ENCODE measurements at regions not wholly inside any gene's neighbourhood (a gene's known extent, or its start where the extent isn't known, plus 50 kb on each side); places are given as distances from the start of the nearest gene placed in this dataset.

DNA sequence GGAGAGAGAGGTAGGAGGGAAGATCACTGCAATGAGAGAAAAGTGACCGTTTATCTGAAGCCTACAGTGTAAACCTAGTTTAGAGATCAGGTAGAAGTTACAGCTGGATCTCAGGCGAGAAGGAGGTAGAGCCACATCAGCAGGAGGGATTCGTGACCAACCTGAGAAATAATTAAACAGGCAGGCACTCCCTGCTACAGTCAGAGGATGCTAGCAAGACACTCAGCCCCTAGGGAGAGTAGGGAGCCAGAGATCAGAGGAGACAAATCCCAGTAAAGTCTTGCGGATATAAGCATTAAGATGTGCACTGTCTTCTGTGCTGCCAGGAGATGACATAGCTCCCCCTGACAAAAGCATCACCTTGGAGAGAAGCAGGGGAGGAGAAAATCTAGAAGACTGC, 629.1 kb upstream of the SLC39A10 start:
- no peak for DNase-seq

DNA sequence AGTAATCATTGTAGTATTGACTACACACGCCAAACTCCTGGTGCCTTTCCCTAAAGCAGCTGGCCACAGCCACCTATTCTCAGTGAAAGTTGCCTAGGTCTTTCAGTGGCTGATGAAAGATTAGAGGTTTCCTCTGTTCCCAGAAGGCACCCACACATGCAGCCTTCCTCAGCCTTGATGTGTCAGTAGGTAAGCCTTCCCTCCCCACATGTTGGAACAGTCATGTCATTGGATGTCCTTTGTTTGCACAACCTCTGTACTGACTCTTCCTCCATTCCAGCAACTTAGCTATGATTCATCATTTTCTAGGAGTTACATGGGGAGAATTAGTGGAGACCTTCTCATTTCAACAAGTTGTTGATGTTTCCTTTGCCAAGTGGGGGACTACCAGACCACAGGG, 630.8 kb upstream of the SLC39A10 start:
- no peak for DNase-seq

DNA sequence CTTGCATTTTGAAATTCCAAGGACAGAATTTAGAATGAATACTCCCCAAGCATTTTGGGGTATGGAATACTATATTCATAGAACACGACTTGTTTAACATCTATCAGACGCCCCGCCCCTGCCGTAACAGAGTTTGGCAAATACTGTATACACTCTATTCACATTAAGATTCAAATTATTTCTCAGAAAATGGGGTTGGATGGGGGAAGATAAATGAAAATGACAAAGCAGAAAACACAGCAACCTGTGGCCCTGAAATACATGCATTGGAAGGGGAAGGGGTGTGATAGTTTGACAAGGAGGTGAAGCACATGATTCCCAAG, 634.6 kb upstream of the SLC39A10 start:
- DNase-seq, result no peak

DNA sequence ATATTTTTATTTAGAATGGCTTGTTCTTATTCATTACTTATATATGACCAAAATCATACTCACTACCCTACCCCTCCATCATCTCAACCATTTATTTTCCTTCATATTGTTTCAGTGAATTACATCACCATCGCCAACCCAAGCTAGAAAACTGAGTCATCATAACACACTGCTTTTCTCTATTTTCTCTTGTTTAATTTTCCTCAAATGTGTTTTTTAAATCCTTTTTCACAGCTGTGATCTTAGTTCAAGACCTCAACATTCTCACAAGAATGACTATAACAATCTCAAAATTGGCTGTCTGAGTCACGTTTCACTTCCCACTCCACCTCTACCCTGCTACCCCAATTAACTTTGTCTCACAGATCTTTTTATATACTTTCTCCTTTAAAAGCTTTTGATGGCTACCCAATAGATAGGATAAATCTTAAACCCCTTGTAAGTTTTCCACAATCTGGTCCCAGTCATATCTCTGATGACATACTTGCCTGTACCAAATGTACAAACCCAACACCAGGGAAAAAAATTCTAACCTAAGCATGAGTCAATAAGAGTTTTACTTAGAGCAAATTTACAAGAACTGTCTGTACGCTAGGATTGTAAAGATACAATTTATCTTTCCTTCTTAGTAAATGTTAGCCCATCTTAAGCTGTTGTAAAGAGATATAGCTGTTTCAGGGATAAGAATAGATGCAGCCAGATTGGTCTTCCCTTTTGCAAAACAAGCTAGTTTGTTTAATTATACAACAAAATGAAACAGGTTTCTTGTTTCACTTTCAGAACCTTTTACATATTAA, 635.1 kb upstream of the SLC39A10 start:
- DNase-seq, result no peak

DNA sequence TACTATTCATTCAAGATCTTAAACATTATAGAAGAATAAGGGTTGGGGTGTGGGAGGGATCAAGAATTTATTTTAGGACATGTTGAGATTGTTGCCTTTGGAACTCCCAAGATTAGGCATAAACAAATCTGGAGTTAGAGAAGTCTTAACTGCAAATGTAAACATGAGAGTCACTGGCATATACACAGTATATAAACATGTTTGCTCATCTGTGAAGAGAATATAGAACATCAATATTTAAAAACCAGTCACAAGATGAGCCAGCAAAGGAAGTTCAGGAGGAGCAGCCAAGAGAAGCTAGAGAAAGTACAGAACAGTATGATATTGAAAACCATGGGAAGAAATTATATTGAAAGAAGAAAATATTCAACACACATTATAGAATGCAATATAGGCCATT, 638.6 kb upstream of the SLC39A10 start:
- no peak for DNase-seq

DNA sequence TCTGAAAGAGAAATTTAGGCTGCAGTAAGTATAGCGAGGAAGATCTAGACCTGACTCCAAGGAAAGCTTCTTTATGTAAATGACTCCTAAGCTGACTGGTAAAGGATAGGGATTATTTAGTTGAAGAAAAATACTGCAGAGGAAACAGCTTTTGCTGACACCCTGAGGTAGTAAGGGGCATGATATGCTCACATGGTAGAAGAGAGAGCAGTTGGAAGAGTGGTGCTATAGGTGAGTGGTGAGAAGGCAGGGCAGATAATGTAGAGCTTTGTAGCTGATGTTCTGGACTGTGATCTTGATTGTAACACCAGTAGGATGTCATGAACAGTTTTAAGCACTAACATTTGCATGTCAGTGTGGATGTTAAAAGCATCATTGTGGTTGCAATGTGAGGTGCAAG, 639.1 kb upstream of the SLC39A10 start:
- DNase-seq, result no peak

DNA sequence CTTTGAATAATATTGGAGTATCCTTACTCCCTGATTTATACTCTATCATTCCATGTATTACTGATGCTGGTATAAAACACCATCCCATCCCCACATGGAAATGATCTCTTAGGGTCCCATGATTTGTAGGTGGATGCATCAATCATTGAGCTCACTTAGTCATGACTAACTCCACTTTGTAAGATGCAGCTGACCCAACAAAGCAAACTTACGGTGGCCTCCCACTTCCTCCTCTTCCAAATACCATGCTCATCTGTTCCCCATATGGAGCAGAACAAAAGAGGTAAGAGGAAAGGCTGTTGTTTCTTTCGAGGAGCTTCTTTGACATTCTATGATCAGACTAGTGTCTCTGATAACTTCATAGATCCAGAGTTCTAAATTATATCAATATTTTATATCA, 640.2 kb upstream of the SLC39A10 start:
- DNase-seq, result no peak

DNA sequence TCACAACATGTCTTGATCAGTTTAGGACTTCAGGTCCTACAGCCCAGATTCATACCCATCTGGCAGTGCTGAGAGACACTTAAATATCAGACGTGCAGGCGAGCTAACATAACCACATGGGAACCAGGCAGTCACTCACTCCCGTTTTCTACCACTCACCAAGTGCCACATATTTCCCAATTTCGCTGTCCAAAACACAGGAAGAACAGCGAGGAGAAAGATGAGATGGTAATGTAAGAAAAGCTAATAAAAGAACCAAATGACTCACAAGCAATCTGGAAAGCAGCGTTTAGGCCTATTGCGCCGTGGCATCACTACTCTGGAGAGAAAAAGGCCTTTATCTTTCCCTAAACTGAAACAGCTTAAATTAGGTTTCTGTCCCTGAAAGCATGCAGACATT, 647.8 kb upstream of the SLC39A10 start:
- no peak for DNase-seq

DNA sequence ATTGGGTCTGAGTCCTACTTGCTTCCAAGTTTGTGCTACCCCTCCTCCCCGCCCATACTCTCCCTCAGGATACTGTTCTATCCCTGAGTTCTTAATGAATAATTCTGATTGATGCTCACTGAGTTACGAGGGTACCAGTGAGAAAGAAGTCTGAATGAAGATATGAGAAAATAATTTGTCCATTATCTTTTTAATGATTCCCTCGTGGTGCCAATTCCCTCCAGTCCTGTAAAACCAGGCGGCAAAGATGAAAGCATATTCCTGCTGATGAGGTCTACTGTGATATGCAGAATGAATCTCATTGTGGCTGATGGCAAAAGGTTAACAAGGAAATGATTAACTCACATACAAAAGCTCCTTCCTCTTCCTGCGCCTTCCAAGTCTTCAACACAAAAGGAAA, 650.2 kb upstream of the SLC39A10 start:
- DNase-seq, result no peak

DNA sequence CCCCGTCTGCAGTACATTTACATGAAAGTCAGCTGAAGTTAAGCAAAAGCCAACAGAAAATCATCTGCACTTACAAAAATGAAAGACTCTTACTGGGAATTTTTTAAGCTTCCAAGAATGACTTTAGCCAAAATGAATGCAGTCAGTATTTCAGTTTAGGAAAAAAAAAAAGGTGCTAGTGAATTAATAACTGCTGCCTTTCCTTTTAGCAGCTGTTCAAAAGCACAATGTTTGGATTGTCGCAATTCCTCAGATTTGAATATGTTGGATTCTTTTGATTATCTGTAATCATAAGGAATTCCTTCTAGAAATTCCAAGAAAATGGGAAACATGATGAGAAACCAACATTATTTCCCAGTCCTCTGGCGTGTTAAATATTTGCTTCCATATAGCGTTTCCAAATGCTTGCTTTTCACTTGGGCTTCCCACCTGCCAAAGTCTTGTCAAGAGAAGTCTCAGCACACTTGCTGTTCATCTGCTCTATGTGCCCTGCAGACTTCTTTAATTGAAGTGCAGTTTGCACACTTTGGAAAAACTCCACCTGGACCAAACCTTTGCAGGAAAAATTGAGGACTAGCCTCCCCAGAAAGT, 653.0 kb upstream of the SLC39A10 start:
- DNase-seq, result no peak

DNA sequence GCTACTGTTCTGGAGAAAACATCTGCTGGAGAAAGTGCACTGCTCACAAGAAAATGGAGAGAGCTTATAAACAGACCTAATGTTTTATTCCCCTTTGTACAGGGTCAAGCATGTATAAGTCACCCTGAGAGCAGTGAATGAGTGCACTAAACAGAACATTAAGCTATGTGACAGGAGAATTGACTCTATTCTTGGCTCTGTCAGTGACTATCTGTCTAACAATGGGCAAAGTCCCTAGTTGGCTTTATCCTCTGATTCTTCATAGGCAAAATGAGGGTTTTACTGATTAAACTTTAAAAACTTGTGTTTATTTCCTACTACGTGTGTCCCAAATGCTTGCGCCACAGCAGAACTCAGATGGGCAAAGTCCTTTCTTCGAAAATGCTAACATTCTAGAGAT, 655.1 kb upstream of the SLC39A10 start:
- no peak for DNase-seq

DNA sequence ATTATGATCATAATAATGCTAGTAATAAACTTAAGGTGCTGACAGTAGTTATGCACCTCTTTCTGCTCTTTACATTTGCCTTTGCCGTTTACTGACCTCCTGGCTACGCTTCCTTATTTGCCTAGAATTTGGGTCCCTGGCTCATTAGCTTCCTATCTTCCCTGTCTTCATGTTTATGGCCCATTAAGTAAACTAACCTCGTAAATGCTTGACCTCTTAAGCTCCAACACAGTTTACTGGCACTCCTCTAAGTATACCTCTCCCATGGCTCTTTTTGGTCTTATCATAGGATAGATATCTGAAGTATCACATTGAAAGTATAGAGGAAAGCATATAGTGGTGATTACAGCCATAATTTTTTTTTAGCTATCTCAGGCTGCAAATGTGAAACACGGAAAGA, 657.3 kb upstream of the SLC39A10 start:
- DNase-seq, result no peak

DNA sequence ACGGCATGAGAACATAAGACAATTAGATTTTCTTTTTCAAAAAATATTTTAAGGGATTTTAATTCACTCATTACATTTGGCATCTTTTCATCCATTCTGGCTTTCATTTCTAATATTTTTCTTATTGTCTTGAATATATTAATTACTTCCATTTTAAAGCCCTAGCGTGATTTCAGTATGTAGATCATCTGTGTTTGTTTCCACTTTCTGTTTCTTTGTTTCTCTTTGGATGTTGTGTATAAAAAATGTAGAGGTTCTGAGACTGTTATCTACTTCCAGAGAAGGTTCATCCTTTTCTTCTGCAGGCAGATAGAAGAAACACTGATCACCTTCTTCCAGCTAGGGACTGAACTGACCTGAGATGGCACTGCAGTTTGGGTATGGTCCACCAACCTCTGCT, 664.4 kb upstream of the SLC39A10 start:
- no peak for DNase-seq

DNA sequence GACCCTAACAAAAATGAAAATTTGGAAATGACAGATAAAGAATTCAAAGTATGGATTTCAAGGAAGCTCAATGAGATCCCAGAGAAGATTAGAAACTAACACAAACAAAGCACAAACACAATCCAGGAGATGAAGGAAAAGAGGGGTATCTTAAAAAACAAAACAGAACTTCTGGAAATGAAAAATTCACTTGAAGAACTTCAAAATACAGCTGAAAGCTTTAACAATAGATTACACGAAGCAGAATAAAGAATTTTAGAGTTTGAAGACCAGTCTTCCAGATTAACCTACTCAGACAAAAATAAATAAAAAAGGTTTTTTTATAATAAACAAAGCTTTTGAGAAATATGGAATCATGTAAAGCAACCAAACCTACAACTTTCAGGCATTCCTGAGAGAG, 671.8 kb upstream of the SLC39A10 start:
- DNase-seq, result no peak

DNA sequence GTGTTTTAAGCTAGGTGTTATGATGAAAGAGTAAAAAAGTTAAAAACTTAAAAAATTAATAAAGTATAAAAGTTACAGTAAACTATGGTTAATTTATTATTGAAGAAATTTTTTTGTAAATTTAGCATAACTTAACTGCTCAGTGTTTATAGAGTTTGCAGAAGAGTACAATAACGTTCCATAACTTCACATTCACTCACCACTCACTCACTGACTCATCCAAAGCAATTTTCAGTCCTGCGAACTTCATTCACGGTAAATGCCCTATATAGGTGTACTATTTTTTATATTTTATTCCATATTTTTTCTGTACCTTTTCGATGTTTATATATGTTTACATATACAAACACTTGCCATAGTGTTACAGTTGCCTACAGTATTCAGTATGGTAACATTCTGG, 694.8 kb upstream of the SLC39A10 start:
- no peak for DNase-seq

DNA sequence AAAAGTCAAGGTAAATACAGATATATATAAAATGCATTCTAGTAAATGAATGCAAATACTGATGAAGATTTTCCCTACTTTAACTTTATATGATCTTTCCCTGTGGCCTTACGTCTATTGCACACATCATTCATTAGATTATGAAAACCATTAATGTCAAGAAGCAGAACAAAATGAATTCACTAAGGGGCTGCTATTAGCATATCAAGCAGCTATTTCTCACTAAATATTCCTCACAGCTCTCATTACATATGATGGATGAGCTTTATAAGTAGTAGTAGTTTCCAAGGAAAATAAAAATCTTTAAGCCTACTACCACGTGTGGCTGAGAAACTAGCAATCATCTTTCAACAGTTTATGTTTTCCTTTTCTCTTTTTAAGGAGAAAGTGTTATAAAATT, 702.8 kb upstream of the SLC39A10 start:
- DNase-seq, result no peak

DNA sequence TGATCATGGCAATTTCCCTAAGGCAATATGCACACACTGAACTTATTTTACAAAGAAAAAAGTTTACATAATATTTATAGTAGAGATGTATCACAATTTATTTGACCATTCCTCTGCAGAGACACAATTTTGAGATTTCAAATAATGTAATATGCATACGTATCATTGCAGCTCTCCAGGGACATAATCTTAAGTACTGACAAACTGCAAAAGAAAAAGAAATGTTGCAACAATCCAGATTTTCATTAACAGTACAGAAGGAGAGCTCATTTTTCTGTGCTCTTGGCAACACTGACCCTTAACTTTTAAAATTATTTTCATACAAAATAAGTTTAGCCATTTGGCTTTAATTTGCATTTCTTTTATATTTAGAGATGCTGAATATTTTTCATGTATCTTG, 710.2 kb upstream of the SLC39A10 start:
- no peak for DNase-seq

DNA sequence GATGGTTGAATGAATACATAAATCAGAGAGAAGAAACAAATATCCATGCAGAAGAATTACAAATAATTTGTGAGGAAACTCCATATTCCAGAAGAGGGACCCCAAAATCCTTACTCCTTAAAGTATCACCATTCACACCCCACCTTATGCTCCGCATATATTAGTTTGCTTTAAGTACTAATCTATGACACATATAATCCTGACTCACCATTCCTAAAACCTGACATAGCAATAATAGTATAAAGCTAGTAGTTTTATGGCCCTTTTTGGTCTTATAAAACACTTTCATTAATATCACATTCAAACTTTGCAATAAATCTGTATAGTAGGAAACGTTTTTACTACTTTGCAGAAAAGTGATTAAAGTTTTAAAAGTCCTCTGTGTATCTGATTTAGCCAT, 719.0 kb upstream of the SLC39A10 start:
- DNase-seq, result no peak

DNA sequence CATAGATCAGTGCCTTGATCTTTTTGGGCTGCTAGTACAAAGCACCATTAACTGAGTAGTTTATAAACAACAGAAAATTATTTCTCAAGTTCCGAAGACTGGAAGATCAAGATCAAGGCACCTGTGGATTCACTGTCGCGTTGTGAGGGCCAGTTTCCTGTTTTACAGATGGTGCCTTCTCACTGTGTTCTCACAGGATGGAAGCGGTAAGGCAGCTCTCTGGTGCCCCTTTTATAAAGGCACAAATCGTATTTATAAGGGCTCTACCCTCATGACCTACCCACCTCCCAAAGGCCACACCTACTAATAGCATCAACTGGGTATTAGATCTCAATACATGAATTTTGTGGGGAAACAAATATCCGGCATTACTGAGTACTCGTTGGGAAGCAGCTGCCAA, 729.5 kb upstream of the SLC39A10 start:
- DNase-seq, result no peak

DNA sequence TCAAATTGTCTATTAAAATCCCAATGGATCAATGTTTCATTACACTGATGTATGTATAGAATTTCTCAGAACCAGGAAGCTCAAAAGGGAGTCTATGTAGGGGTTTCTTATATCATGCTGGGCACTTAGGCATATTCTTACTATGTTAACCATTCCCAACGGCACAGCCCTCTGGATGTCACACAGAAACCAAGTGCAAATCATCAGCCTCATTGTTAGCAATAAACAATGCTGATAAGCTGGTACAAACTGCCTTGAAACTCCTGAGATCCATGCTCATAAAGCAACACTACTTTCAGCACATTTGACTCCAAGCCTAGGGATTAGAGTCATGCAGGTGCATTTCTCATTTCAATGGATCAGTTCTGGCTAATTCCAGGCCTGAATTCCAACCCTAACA, 730.2 kb upstream of the SLC39A10 start:
- no peak for DNase-seq

DNA sequence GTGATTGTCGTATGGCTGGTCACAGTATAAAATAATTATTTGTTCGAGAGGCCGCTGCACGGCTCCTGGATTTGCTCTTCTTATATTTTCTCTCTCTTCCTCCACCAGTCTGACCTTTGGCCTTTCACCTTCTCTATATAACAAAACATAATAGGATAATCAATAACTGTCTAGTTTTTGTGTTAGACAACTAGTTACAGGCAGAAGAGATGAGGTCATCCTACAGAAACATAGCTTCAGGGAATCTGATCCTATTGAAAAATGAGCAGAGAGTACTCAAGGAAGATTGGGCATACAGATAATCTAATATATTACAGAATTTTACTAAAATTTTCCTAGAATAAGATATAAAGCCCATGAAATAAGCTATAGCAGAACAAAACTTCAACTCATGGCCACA, 731.3 kb upstream of the SLC39A10 start:
- DNase-seq, result no peak

DNA sequence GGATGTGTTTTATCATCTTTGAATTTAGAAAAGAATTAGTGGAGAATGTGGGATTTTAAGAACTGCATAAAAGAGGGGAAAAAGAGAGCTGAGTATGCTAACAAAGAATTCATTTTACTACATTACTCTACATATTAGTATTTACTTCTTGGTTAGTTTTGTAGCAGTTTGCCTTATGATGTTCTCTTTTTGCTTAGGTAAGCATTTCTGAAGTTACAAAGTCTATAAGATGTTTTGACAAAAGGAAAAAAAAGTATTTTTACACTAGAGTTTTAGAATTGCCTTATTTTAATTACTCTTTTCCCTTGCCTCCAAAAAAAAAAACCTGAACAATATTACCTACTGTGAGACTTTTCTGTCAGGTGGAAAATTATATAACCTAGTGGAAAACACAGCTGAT, 739.5 kb upstream of the SLC39A10 start:
- no peak for DNase-seq

DNA sequence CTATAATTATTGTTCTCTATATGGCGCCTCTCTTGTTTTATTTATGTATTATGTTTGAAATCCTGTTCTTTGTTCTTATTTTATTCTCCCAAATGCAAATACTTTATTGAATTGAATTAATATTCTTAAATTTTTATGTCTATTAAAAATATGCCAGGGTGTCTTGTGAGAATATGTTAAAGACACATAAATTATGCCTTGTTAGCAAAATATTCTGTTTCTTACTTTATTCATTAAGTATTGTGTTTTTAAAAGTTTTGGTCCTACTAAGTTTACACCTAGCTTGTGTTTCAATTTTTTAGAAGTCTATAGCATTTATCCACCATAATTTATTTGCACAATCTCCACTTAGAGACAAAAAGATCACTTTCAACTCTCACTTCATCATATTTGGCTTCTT, 741.5 kb upstream of the SLC39A10 start:
- no peak for DNase-seq

DNA sequence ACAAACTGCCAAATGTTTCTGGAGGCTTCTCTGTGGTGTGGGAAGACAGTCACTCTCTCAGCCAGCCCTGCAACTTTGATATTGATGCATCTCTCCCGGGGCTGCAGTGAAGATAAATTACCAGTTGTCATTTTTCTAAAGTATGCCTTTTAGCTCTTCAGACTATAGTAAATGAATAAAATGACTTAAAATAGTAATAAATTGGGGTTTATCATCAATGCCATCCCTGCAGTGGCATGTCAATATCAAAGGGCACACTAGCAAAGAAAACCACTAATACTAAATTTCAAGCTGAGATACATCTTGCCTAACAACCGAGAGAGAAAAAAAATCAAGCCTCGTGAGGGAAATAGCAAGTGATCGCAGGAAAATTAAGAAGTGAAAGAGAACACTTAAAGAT, 749.5 kb upstream of the SLC39A10 start:
- no peak for DNase-seq

DNA sequence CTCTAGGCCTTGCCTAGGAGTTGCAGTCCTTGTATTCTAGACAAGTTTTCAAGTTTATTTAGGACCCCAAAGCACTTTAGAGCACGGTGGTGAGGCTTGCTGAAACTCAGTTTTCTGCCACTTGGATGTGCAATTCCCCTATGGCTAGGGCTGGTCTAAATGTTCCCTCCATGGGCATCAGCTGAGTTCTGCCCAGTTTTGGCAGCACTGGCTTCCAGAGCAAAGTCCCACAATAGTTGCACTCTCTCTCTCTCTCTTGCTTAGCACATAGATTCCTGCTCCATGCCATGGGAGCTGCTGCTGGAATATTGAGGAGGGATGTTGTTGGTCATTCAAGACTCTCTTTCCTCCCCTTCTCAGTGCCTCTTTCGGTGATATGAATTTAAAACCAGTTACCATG, 760.2 kb upstream of the SLC39A10 start:
- no peak for DNase-seq

All from activated naive CD4-positive, alpha-beta T cell treated with Interleukin-2 at 50 U/mL for 16 hours (primary cell).